OCI-LY1 (cell line): ENCODE measurements at regions not wholly inside any gene's neighbourhood (a gene's known extent, or its start where the extent isn't known, plus 50 kb on each side); places are given as distances from the start of the nearest gene placed in this dataset.

ENCODE experiments used
- EZH2 ChIP-seq: fragments of 200-600 bp; sonication (generic), shearing (Covaris generic); IDR thresholded peaks from 2 replicates; pipeline ENCODE4 v1.8.0; 2017; ENCODE audit warnings: borderline replicate concordance, mixed run types, mild to moderate bottlenecking, antibody characterized with exemption, low read length, moderate library complexity, mixed read lengths
- TF ChIP-seq, protein P1 (sequence below): fragments of 200-600 bp; sonication (generic), shearing (Covaris generic); IDR thresholded peaks from 2 replicates; pipeline ENCODE4 v1.5.1; 2017; ENCODE audit warnings: mild to moderate bottlenecking, antibody characterized with exemption, low read length, moderate library complexity, mixed read lengths

DNA sequence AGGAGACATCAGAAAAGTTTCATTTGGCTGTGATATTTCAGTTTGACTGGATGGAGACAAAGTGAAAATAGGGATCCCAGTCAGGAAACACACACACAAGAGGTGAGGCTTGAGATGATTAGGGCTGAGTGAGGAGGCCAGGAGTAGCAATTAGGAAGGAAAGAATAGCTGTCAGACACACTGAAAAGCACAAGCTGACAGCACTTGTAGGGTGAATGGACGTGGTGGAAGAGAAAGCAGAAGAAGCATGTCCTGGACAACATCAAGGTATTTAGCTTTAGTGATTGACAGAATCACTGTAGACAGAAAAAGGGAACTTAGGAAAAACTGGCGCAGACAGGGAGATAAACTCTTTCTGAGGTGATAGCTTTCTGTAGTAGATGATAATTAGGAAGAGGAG is 347.7 kb downstream of the TGFB2 start:
- TF ChIP-seq, protein P1, sequence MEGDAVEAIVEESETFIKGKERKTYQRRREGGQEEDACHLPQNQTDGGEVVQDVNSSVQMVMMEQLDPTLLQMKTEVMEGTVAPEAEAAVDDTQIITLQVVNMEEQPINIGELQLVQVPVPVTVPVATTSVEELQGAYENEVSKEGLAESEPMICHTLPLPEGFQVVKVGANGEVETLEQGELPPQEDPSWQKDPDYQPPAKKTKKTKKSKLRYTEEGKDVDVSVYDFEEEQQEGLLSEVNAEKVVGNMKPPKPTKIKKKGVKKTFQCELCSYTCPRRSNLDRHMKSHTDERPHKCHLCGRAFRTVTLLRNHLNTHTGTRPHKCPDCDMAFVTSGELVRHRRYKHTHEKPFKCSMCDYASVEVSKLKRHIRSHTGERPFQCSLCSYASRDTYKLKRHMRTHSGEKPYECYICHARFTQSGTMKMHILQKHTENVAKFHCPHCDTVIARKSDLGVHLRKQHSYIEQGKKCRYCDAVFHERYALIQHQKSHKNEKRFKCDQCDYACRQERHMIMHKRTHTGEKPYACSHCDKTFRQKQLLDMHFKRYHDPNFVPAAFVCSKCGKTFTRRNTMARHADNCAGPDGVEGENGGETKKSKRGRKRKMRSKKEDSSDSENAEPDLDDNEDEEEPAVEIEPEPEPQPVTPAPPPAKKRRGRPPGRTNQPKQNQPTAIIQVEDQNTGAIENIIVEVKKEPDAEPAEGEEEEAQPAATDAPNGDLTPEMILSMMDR: no peak
- no peak for TF ChIP-seq EZH2
